SK-N-SH treated with all-trans-retinoic acid at 6 μM for 48 hours (cell line): ENCODE measurements at regions not wholly inside any gene's neighbourhood (a gene's known extent, or its start where the extent isn't known, plus 50 kb on each side); places are given as distances from the start of the nearest gene placed in this dataset.

ENCODE experiments used
- ATAC-seq: fragments of 200-7000 bp; cut with Tn5 transposase; 3 replicates; pipeline ENCODE4 v1.9.1; 2020; ENCODE audit warnings: mild to moderate bottlenecking, moderate library complexity
- ARNTL ChIP-seq: fragments of 450-650 bp; formaldehyde crosslinking; IDR thresholded peaks from 2 replicates; pipeline ENCODE4 v1.5.0; 2020; ENCODE audit warnings: low read depth, mild to moderate bottlenecking, moderate library complexity, borderline replicate concordance
- BACH2 ChIP-seq: fragments of 250-450 bp; sonication (Bioruptor Pico); IDR thresholded peaks from 2 replicates; pipeline ENCODE4 v1.9.0; 2021; ENCODE audit warnings: mild to moderate bottlenecking, borderline replicate concordance
- ISL1 ChIP-seq: fragments of 250-450 bp; sonication (Bioruptor Pico); IDR thresholded peaks from 2 replicates; pipeline ENCODE4 v2.1.2; 2022; ENCODE audit warnings: mild to moderate bottlenecking, moderate library complexity
- OSR1 ChIP-seq: fragments of 250-450 bp; sonication (Bioruptor Pico); IDR thresholded peaks from 2 replicates; pipeline ENCODE4 v1.8.0; 2022; ENCODE audit warnings: moderate library complexity, mild to moderate bottlenecking, inconsistent platforms
- PATZ1 ChIP-seq: fragments of 250-450 bp; sonication (Bioruptor Pico); IDR thresholded peaks from 2 replicates; pipeline ENCODE4 v1.8.0; 2020; ENCODE audit warnings: mild to moderate bottlenecking, moderate library complexity, borderline replicate concordance
- POU6F1 ChIP-seq: fragments of 250-450 bp; sonication (Bioruptor Pico); IDR thresholded peaks from 2 replicates; pipeline ENCODE4 v1.8.0; 2021; ENCODE audit warnings: low read depth, mild to moderate bottlenecking, moderate library complexity, borderline replicate concordance
- PPARA ChIP-seq: fragments of 250-450 bp; sonication (Bioruptor Pico); IDR thresholded peaks from 2 replicates; pipeline ENCODE4 v1.5.0; 2020; ENCODE audit warnings: mild to moderate bottlenecking, borderline replicate concordance
- RARB ChIP-seq: fragments of 250-450 bp; sonication (Bioruptor Pico); IDR thresholded peaks from 2 replicates; pipeline ENCODE4 v1.8.0; 2021; ENCODE audit warnings: mild to moderate bottlenecking, moderate library complexity
- SNAI2 ChIP-seq: fragments of 250-450 bp; sonication (Bioruptor Pico); IDR thresholded peaks from 2 replicates; pipeline ENCODE4 v1.5.0; 2020; ENCODE audit warnings: mild to moderate bottlenecking, moderate library complexity
- TCF4 ChIP-seq: fragments of 250-450 bp; sonication (Bioruptor Pico); IDR thresholded peaks from 2 replicates; pipeline ENCODE4 v1.8.0; 2021; ENCODE audit warnings: mild to moderate bottlenecking, moderate library complexity, borderline replicate concordance
- TOX ChIP-seq: fragments of 250-450 bp; sonication (Bioruptor Pico); IDR thresholded peaks from 2 replicates; pipeline ENCODE4 v1.8.0; 2021; ENCODE audit warnings: mild to moderate bottlenecking, moderate library complexity, borderline replicate concordance
- ZC3H10 ChIP-seq: fragments of 250-450 bp; sonication (Bioruptor Pico); IDR thresholded peaks from 2 replicates; pipeline ENCODE4 v1.5.1; 2021; ENCODE audit warnings: mild to moderate bottlenecking, moderate library complexity
- ZFP3 ChIP-seq: fragments of 250-450 bp; sonication (Bioruptor Pico); IDR thresholded peaks from 2 replicates; pipeline ENCODE4 v1.5.0; 2020; ENCODE audit warnings: mild to moderate bottlenecking, moderate library complexity
- ZFP30 ChIP-seq: fragments of 450-650 bp; formaldehyde crosslinking; IDR thresholded peaks from 2 replicates; pipeline ENCODE4 v1.5.0; 2022; ENCODE audit warnings: mild to moderate bottlenecking, moderate library complexity
- ZNF565 ChIP-seq: fragments of 450-650 bp; formaldehyde crosslinking; conservative IDR thresholded peaks from 2 replicates; pipeline ENCODE4 v1.5.0; 2020; ENCODE audit warnings: low read depth, mild to moderate bottlenecking, moderate library complexity
- ZNF70 ChIP-seq: fragments of 450-650 bp; formaldehyde crosslinking; IDR thresholded peaks from 2 replicates; pipeline ENCODE4 v1.5.0; 2020; ENCODE audit warnings: mild to moderate bottlenecking, moderate library complexity
- ZNF8 ChIP-seq: fragments of 450-650 bp; formaldehyde crosslinking; IDR thresholded peaks from 2 replicates; pipeline ENCODE4 v1.5.0; 2020; ENCODE audit warnings: mild to moderate bottlenecking, moderate library complexity
- TF ChIP-seq, protein P1 (sequence below): fragments of 250-450 bp; sonication (Bioruptor Pico); IDR thresholded peaks from 2 replicates; pipeline ENCODE4 v1.5.0; 2020; ENCODE audit warnings: mild to moderate bottlenecking, moderate library complexity
- TF ChIP-seq, protein P2 (sequence below): fragments of 250-450 bp; sonication (Bioruptor Pico); IDR thresholded peaks from 2 replicates; pipeline ENCODE4 v1.5.1; 2021; ENCODE audit warnings: mild to moderate bottlenecking, moderate library complexity

- TF ChIP-seq POU6F1 (CRISPR knock-in tag) (no peak), TOX (CRISPR knock-in tag) (no peak)
Measured at GRCh38 chrX:88560673-88561330, 186.2 kb upstream of the CPXCR1 start (continued).

DNA sequence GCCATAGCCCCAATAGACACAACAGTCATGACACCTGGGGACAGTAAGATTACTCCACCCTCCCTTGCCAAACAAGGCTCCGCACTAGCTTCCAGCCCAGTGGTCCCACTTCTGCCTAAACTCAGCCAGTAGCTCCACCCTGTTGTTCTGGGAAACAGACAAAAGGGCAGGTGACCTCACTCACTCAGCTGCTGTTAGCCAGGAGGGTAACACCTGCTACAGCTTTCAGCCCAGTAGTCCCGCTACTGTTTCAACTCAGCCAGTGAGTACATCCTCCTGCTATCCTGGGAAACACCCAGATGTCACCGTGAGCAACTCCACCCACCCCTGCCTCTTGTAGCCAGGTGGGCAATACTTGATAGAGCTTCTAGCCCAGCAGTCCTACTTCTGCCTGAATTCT lies 162.7 kb upstream of the CPXCR1 start:
- no peak for TF ChIP-seq PPARA (CRISPR knock-in tag)
- no peak for TF ChIP-seq ZFP3
- no peak for TF ChIP-seq SNAI2 (CRISPR knock-in tag)
- TF ChIP-seq TCF4 (CRISPR knock-in tag) = no peak
- no peak for TF ChIP-seq ZNF8 (CRISPR knock-in tag)
- TF ChIP-seq ZNF70 (CRISPR knock-in tag) = no peak
- no peak for TF ChIP-seq ARNTL
- ATAC-seq = no peak

DNA sequence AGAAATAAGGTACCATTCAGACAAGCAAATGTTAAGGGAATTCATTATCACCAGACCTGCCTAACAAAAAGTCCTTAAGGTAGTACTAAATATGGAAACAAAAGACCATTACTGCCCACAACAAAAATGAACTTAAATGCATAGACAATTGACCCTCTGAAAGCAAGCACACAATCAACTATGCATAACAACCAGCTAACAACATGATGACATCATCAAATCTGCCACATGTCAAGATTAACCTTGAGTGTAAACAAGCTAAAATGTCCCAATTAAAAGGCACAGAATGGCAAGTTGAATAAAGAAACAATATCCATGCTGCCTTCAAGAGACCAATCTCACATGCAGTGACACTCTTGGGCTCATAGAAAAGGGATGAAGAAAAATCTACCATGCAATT lies 160.7 kb upstream of the CPXCR1 start:
- no peak for TF ChIP-seq ZNF70 (CRISPR knock-in tag)
- TF ChIP-seq ZNF565 (CRISPR knock-in tag) = no peak
- no peak for TF ChIP-seq SNAI2 (CRISPR knock-in tag)
- TF ChIP-seq ZFP30 (CRISPR knock-in tag) = no peak
- no peak for TF ChIP-seq RARB (CRISPR knock-in tag)
- no peak for ATAC-seq

- TF ChIP-seq ZC3H10 (CRISPR knock-in tag) = no peak
- TF ChIP-seq ZNF70 (CRISPR knock-in tag) = no peak
- no peak for TF ChIP-seq SNAI2 (CRISPR knock-in tag)
- no peak for TF ChIP-seq ISL1 (CRISPR knock-in tag)
- TF ChIP-seq, protein P1, sequence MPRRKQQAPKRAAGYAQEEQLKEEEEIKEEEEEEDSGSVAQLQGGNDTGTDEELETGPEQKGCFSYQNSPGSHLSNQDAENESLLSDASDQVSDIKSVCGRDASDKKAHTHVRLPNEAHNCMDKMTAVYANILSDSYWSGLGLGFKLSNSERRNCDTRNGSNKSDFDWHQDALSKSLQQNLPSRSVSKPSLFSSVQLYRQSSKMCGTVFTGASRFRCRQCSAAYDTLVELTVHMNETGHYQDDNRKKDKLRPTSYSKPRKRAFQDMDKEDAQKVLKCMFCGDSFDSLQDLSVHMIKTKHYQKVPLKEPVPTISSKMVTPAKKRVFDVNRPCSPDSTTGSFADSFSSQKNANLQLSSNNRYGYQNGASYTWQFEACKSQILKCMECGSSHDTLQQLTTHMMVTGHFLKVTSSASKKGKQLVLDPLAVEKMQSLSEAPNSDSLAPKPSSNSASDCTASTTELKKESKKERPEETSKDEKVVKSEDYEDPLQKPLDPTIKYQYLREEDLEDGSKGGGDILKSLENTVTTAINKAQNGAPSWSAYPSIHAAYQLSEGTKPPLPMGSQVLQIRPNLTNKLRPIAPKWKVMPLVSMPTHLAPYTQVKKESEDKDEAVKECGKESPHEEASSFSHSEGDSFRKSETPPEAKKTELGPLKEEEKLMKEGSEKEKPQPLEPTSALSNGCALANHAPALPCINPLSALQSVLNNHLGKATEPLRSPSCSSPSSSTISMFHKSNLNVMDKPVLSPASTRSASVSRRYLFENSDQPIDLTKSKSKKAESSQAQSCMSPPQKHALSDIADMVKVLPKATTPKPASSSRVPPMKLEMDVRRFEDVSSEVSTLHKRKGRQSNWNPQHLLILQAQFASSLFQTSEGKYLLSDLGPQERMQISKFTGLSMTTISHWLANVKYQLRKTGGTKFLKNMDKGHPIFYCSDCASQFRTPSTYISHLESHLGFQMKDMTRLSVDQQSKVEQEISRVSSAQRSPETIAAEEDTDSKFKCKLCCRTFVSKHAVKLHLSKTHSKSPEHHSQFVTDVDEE (CRISPR knock-in tag) = no peak
- no peak for TF ChIP-seq PATZ1 (CRISPR knock-in tag)
- TF ChIP-seq ZNF565 (CRISPR knock-in tag) = no peak
- no peak for TF ChIP-seq PPARA (CRISPR knock-in tag)
- TF ChIP-seq BACH2 = no peak
- TF ChIP-seq ZFP30 (CRISPR knock-in tag) = no peak
- no peak for TF ChIP-seq POU6F1 (CRISPR knock-in tag)
- TF ChIP-seq OSR1 (CRISPR knock-in tag) = no peak
- TF ChIP-seq, protein P2, sequence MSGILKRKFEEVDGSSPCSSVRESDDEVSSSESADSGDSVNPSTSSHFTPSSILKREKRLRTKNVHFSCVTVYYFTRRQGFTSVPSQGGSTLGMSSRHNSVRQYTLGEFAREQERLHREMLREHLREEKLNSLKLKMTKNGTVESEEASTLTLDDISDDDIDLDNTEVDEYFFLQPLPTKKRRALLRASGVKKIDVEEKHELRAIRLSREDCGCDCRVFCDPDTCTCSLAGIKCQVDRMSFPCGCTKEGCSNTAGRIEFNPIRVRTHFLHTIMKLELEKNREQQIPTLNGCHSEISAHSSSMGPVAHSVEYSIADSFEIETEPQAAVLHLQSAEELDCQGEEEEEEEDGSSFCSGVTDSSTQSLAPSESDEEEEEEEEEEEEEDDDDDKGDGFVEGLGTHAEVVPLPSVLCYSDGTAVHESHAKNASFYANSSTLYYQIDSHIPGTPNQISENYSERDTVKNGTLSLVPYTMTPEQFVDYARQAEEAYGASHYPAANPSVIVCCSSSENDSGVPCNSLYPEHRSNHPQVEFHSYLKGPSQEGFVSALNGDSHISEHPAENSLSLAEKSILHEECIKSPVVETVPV (CRISPR knock-in tag) = no peak
- no peak for ATAC-seq
Measured at GRCh38 chrX:88603237-88603636, 143.8 kb upstream of the CPXCR1 start.
